GM12874 (cell line): ENCODE measurements at regions not wholly inside any gene's neighbourhood (a gene's known extent, or its start where the extent isn't known, plus 50 kb on each side); places are given as distances from the start of the nearest gene placed in this dataset.

Source experiments
- CTCF ChIP-seq: IDR thresholded peaks from 2 replicates; pipeline ENCODE4 v1.5.1; 2011; ENCODE audit warnings: low read depth, mild to moderate bottlenecking, control low read depth, low read length, moderate library complexity; ENCODE audit not compliant: insufficient read depth

DNA sequence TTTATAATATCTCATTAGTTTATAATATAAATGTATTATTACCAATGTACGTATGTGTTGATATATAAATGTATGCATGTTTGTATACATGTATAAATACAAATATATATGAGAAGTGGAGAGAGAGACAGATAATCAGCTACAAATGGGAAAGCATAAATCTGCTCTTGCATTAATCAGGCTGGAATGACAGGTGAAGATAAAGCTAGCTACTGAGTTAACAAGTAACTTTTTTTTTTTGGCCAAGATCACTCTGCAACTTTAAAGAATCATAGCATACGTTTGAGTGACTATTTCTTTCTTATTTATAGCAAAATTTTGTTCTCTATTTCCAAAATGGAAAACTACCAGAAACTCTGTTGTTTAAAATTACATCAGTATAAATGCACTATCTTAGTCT lies 422.8 kb downstream of the SI start:
- TF ChIP-seq CTCF = no peak

DNA sequence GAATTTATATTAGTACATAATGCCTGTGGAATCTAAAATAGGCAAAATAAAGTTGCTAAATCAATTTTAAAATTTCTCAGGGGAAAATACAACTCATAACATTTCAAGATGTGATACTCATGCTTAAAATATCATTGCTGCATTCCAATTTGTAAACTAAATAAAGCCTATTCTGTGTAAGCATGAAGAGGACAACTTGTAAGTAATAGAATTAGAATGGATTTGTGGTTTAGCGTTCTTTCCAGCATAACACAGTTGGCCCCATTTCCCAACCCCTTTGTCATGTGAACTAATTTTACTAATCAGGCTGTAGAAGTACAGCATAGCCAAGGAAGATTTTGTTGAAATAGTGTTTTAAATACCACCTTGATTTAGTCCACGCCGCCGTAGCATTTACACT lies 437.2 kb downstream of the SI start:
- TF ChIP-seq CTCF = no peak

- no peak for TF ChIP-seq CTCF
Measured at GRCh38 chr3:164640591-164640990, 437.7 kb downstream of the SI start.

GRCh38 chr3:164620956-164621355 lies 457.3 kb downstream of the SI start:
- no peak for TF ChIP-seq CTCF

DNA sequence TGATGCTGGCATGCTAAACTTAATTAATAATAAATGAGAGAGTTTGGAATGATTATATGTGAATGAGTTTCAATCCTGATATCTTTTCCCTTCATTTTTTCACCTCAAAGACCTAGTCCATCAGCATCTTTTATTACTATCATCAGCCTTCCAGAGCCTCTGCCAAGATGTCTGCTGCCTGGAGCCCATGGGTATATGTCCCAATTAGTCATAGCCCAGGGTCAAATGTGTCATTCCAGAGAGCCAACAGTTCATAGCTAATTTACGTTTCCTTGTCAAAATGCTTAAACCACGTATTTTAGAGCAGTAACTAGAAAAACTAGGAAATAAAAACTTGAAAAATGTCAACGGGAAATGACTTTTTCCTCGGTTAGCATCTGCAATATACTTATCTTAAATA lies 457.9 kb downstream of the SI start:
- no peak for TF ChIP-seq CTCF

DNA sequence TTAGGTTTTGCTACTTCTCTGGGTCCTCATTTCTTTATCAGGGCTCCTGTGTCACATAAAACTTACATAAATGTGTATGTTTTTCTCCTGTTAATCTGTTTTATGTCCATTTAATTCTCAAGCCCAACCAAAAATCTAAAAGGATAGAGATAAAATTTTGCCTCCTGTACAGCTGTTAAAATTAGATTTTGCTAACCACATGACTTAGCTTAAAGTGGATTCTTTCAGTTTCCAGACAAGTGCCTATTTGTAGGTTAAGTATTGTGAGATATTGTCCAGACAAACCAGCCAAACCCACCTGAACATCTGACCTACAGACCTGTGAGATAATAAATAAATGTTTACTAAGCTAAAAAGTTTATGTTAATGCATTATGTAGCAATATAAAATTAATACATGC lies 465.5 kb downstream of the SI start:
- no peak for TF ChIP-seq CTCF

GRCh38 chr3:164608554-164609276 lies 469.6 kb downstream of the SI start:
- TF ChIP-seq CTCF = no peak

DNA sequence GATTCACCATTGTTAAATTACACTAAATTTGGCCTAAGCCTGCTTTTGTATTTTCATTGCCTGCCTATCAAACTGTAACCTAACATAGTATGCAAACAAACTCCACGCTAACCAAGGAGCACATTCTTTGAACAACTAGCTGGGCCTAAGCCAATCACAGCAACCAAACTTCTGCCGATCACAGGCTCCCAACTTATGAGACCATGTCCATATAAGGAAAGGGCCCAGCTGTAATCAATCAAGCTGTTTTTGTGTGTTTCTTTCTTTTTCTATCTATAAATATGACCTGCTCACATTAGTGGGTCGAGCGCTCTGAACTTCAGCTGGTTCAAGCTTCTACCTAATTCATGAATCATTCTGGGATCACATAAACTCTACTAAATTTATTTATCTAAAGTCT lies 473.6 kb downstream of the SI start:
- no peak for TF ChIP-seq CTCF
